GM21381 (cell line): ENCODE measurements at regions not wholly inside any gene's neighbourhood (a gene's known extent, or its start where the extent isn't known, plus 50 kb on each side); places are given as distances from the start of the nearest gene placed in this dataset.

Experiments used
- ATAC-seq: cut with Tn5 transposase; IDR thresholded peaks from one replicate; pipeline ENCODE4 v1.9.1; 2021; ENCODE audit warnings: mild to moderate bottlenecking, moderate library complexity; ENCODE audit not compliant: unreplicated experiment

- no peak for ATAC-seq
Observed at GRCh38 chr20:60240415-60240814, 282.2 kb downstream of the CDH26 start.

- ATAC-seq = no peak
Observed at GRCh38 chr20:60240986-60241385, 282.8 kb downstream of the CDH26 start.

- no peak for ATAC-seq
Observed at GRCh38 chr20:60242836-60243505, 284.7 kb downstream of the CDH26 start.

GRCh38 chr20:60244373-60245146, 286.3 kb downstream of the CDH26 start:
- ATAC-seq = no peak

- ATAC-seq = no peak
Observed at GRCh38 chr20:60246751-60247150, 288.5 kb downstream of the CDH26 start.

- no peak for ATAC-seq
Observed at GRCh38 chr20:60249436-60249835, 291.2 kb downstream of the CDH26 start.

- no peak for ATAC-seq
Observed at GRCh38 chr20:60250251-60250650, 292.0 kb downstream of the CDH26 start.

- no peak for ATAC-seq
Observed at GRCh38 chr20:60252866-60253265, 294.6 kb downstream of the CDH26 start.

GRCh38 chr20:60253471-60253870, 295.2 kb downstream of the CDH26 start:
- ATAC-seq = no peak

- no peak for ATAC-seq
Observed at GRCh38 chr20:60254901-60255411, 296.7 kb downstream of the CDH26 start.

- no peak for ATAC-seq
Observed at GRCh38 chr20:60255415-60255814, 297.2 kb downstream of the CDH26 start.

GRCh38 chr20:60255866-60256265, 297.6 kb downstream of the CDH26 start:
- ATAC-seq = no peak

GRCh38 chr20:60256811-60257210, 298.6 kb downstream of the CDH26 start:
- ATAC-seq = no peak

GRCh38 chr20:60257671-60258070, 299.4 kb downstream of the CDH26 start:
- ATAC-seq = no peak

GRCh38 chr20:60258255-60258863, 300.1 kb downstream of the CDH26 start:
- ATAC-seq = no peak

- no peak for ATAC-seq
Observed at GRCh38 chr20:60261333-60261732, 303.1 kb downstream of the CDH26 start.

GRCh38 chr20:60262967-60263603, 304.9 kb downstream of the CDH26 start:
- ATAC-seq = no peak

- ATAC-seq = no peak
Observed at GRCh38 chr20:60263725-60264709, 305.8 kb downstream of the CDH26 start.

GRCh38 chr20:60266177-60266823, 308.1 kb downstream of the CDH26 start:
- no peak for ATAC-seq

- no peak for ATAC-seq
Observed at GRCh38 chr20:60268491-60268890, 310.3 kb downstream of the CDH26 start.
